ENCODE measurements at regions not wholly inside any gene's neighbourhood (a gene's known extent, or its start where the extent isn't known, plus 50 kb on each side); places are given as distances from the start of the nearest gene placed in this dataset.

- DNase-seq (ENCODE audit: low spot score), result no peak
These were observed 545.6 kb upstream of the LCORL start for GRCh38 chr4:18566970-18567799.

- no peak for DNase-seq (ENCODE audit: low spot score)
These were observed 537.9 kb upstream of the LCORL start for GRCh38 chr4:18559492-18559891.

- DNase-seq (ENCODE audit: low spot score), result no peak
These were observed 534.8 kb upstream of the LCORL start for GRCh38 chr4:18556402-18556801.

GRCh38 chr4:18540349-18540748 lies 518.8 kb upstream of the LCORL start:
- DNase-seq (ENCODE audit: low spot score), result no peak

DNA sequence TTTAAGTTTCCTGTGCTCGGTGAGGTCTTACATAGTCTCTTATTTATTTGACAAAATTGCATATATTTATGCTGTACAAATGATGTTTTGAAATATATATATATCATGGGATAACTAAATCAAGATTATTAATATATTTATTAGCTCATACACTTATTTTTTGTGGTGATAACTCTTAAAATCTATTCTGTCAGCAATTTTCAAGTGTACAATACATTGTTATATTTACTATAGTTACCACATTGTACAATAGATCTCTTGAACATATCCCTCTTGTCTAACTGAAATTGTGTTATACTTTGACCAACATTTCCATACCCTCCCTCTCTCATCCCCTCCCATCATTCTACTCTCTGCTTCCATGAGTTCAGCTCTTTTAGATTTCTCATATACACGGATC lies 516.6 kb upstream of the LCORL start:
- no peak for DNase-seq (ENCODE audit: low spot score)

GRCh38 chr4:18536428-18536827 lies 514.9 kb upstream of the LCORL start:
- DNase-seq (ENCODE audit: low spot score), result no peak

DNA sequence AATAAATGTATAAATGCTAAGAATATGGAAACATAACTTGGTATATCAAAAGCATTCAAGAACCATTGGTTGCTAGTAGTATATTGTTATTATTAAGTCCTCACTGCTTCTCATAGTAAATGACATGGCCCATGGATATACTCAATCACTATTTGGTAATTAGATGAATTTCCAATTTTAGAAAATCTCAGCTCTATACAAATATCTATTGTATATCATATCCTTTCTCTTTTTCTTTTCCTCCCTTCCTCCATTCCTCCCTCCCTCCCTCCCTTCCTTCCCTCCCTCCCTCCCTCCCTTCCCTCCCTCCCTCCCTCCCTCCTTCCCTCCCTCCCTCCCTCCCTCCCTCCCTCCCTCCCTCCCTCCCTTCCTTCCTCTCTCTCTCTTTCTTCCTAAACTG lies 514.4 kb upstream of the LCORL start:
- DNase-seq (ENCODE audit: low spot score), result no peak

DNA sequence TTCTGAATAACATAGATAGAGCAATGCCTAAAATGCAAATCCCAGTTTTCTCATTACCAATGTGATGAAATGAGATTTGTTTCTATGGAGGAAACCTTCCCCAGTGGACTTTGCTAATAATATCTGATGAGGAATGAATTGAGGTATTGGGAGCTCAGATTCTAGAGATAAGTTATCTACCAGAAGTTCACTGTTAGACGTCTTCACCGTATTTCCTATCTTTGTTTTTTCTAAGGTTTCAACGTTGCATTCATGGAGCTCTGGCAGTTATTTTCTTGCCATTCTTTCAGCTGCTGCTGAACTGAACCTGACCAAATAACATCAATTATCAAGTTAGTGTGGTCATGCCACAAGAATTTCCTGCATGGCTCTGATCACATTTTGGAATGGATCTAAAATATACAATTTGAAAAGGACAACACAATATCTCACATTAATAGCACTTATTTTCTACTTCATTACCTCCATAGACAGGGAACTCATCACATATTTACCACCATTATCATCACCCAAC lies 511.8 kb upstream of the LCORL start:
- no peak for DNase-seq (ENCODE audit: low spot score)

DNA sequence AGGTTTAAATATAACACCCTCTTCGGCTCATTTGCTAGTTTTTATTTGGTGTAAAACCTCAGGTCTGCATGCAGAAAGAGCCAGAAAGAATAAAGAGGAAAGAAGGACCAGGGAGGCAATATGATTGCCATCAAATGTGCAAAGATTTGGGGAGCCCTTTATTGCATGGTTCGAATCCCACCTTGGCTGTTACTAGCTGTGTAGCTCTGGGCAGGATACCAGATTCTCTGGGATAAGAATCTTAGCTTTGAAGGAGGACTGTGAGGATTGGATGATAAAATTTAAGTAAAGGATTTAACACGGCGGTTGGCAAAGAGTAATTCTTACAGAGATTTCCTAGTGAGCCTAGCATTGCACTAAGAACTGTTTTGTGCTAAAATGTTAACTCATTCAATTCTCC lies 510.2 kb upstream of the LCORL start:
- no peak for DNase-seq (ENCODE audit: low spot score)

DNA sequence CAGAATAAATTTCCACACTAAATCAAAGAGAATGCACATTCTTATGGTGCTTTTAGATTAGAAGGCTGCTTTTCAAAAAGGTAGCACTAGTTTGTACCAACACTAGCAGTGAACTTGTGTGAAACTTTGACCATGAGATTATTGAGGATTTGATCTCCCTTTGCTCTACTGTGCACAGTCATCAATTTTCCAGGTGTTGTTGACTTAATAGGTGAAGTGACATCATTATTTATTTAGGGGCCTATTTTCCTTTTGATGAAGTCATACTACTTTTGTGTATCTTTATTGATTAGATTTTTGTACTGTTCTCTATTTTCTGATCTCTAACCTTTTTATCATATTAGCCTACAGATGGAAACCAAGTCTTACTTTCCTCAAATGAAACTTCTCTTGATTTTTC lies 507.9 kb upstream of the LCORL start:
- no peak for DNase-seq (ENCODE audit: low spot score)

- no peak for DNase-seq (ENCODE audit: low spot score)
These were observed 503.1 kb upstream of the LCORL start for GRCh38 chr4:18524667-18525066.

- no peak for DNase-seq (ENCODE audit: low spot score)
These were observed 496.5 kb upstream of the LCORL start for GRCh38 chr4:18518098-18518497.

GRCh38 chr4:18513861-18514260 lies 492.3 kb upstream of the LCORL start:
- DNase-seq (ENCODE audit: low spot score), result no peak

DNA sequence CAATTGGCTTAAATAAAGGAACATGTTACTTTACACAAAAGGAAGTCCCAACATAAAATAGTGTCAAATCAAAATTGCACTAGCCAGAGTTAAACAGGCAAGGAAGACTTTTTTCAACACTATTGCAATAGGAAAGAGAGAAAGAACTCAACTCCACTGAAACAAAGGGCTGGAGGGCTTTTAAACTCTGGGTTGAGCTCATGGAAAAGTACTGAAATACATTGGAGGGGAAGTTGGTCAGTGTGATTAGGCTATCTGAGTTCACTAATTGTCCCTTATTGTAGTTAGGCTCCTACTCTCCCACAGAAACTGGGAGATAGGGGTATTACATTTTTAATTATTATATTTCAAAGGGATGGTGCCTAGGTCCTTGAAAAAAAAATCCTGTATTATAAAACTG lies 491.2 kb upstream of the LCORL start:
- no peak for DNase-seq (ENCODE audit: low spot score)

DNA sequence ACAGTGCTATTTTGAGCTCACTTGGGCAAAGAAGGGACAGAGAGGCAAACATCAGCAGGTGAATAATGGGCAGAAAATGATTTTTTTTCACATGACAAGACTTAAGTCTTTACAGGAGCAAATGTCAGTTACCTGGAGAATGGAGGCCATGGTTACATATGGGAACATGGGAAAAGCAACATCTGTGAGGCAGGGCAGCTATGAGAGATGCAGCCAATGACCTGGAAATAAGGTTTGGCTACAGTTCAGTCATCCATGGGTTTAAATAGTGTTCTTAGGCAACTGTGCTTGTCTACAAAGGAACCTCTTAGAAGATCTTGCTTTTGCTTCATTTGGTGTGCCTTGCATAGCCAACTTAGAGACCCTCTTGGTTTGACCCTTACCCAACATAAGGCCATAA lies 490.2 kb upstream of the LCORL start:
- no peak for DNase-seq (ENCODE audit: low spot score)

DNA sequence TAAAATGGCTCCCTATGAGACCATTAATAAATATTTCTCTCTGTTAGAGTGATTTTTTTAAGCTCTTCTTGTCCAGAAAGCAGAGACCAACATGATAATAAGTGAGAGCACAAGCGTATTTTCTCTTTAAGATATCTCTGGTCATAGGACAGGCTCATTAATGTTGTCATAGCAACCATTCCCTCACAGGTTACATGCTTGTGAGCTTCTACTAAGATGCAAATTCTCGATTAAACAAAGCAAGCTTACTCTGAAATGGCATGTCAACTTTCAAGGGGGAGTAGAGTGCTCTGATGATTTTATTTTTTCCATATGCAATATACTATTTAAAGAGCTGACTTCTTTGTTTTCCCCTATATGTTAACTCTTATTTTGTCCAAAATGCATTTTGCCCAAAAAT lies 487.2 kb upstream of the LCORL start:
- no peak for DNase-seq (ENCODE audit: low spot score)

DNA sequence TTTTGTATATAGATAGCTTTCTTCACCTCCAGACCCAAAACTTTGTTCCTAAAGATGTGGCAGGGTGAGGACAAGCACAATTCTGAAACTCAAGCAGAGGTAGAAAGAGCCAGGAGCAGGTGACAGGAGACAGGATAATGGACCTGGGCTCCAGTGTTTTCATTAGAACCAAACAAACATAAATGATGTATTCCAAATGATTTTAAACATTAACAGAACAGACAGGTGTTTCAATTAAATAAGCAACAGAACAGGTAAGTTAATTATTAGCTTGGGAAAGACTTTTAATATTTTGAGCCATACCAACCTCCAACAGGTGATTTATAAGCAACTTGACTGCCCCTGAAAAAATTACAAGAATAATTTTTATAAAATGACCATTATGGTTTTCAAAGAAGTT lies 459.4 kb upstream of the LCORL start:
- DNase-seq (ENCODE audit: low spot score), result no peak

GRCh38 chr4:18480342-18480741 lies 458.8 kb upstream of the LCORL start:
- no peak for DNase-seq (ENCODE audit: low spot score)

GRCh38 chr4:18479825-18480224 lies 458.3 kb upstream of the LCORL start:
- DNase-seq (ENCODE audit: low spot score), result no peak

GRCh38 chr4:18463987-18464559 lies 442.5 kb upstream of the LCORL start:
- DNase-seq (ENCODE audit: low spot score), result no peak

- DNase-seq (ENCODE audit: low spot score), result no peak
These were observed 436.9 kb upstream of the LCORL start for GRCh38 chr4:18458465-18458864.

GRCh38 chr4:18454349-18454748 lies 432.8 kb upstream of the LCORL start:
- no peak for DNase-seq (ENCODE audit: low spot score)

GRCh38 chr4:18445110-18445509 lies 423.6 kb upstream of the LCORL start:
- no peak for DNase-seq (ENCODE audit: low spot score)

DNA sequence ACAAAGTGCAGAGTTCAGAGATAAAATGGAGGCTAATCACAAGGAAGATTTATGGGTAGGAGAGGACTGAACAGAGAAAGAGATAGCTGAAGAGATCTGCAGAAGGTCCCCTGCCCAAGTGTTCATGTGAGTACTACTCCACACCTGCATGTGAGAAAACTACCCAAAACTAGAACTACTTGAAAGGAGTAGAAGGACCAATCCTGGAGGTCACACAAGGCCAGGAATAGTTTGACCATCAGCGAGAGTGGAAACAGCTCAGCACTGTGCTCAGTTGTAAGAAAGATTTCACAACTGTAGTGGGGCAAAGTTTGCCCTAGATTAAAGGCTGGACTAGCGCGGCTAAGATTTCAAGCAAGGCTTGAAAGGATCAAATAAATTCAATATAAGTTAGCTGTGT lies 422.7 kb upstream of the LCORL start:
- no peak for DNase-seq (ENCODE audit: low spot score)
